Transverse colon (tissue), 4 donors: ENCODE measurements at regions not wholly inside any gene's neighbourhood (a gene's known extent, or its start where the extent isn't known, plus 50 kb on each side); places are given as distances from the start of the nearest gene placed in this dataset.

ENCODE experiments used
- DNase-seq: peaks from one replicate; pipeline ENCODE4 v3.0.0-alpha.2; 2019
- H3K27ac ChIP-seq, 4 donors: fragments of 200-600 bp; sonication (generic); 2 replicates each; pipeline ENCODE4 v1.5.1; 2016 to 2018; ENCODE audit warnings: inconsistent platforms in 4 of 4
- H3K27me3 ChIP-seq: fragments of 200-600 bp; sonication (generic); 2 replicates; pipeline ENCODE4 v1.5.1; 2017; ENCODE audit warnings: inconsistent platforms
- H3K36me3 ChIP-seq, 4 donors: fragments of 200-600 bp; sonication (generic); 2 replicates each; pipeline ENCODE4 v1.5.1; 2017 to 2019; ENCODE audit warnings: inconsistent platforms in 4 of 4
- H3K4me1 ChIP-seq, 4 donors: fragments of 200-600 bp; sonication (generic); 2 replicates each; pipeline ENCODE4 v1.5.1; 2017 to 2020; ENCODE audit warnings: inconsistent platforms in 4 of 4
- H3K4me3 ChIP-seq, 4 donors: fragments of 200-600 bp; sonication (generic); 1 replicate in 1 of 4; 2 replicates in 3 of 4; pipeline versions ENCODE4 v1.5.1 to v1.6.1; 2017 to 2019; ENCODE audit warnings: inconsistent platforms in 4 of 4
- H3K9me3 ChIP-seq, 2 donors: fragments of 200-600 bp; sonication (generic); 2 replicates each; pipeline ENCODE4 v1.5.1; 2017 to 2019; ENCODE audit warnings: inconsistent platforms in 2 of 2
- CTCF ChIP-seq, 5 experiments: fragments of 200-600 bp in 3 of 5; fragments of 450-650 bp in 2 of 5; sonication (generic) in 3 of 5; IDR thresholded peaks; 1 replicate in 2 of 5; 2 replicates in 3 of 5; pipeline ENCODE4 v1.5.1; 2016 to 2017; ENCODE audit warnings: antibody characterized with exemption in 5 of 5, inconsistent platforms in 3 of 5, mild to moderate bottlenecking in 2 of 5, moderate library complexity in 1 of 5
- EP300 ChIP-seq: sonication (generic); formaldehyde crosslinking; IDR thresholded peaks from one replicate; pipeline ENCODE4 v1.6.1; 2017; ENCODE audit warnings: antibody characterized with exemption, low read depth
- POLR2A ChIP-seq: fragments of 450-650 bp; IDR thresholded peaks from one replicate; pipeline ENCODE4 v1.6.1; 2016; ENCODE audit warnings: antibody characterized with exemption, mild to moderate bottlenecking, moderate library complexity
- POLR2AphosphoS5 ChIP-seq, 3 donors: sonication (generic); formaldehyde crosslinking; IDR thresholded peaks; one replicate each; pipeline ENCODE4 v1.6.1; 2016; ENCODE audit warnings: antibody characterized with exemption in 3 of 3
- WGBS, 2 donors: methylation state at CpG; one replicate each; pipeline ENCODE4 v1.1.5; 2018; ENCODE audit warnings: low coverage in 1 of 2; 5-methylcytosine and 5-hydroxymethylcytosine counted together
- in situ Hi-C, 4 donors: fragments of 200-750 bp; cut with MboI; loops; one replicate each; pipeline versions ENCODE4 v1.15.0 to v1.15.1; 2017; ENCODE audit warnings: low sequenced_read_pairs in 3 of 4, low pct_ligation_motif_present in 1 of 4, low pct_unique_long_range_greater_than_20kb in 1 of 4
- intact Hi-C: fragments of 100-400 bp; cut with DNase I; formaldehyde crosslinking; loops from one replicate; pipeline ENCODE4 v1.15.1; 2023; ENCODE audit warnings: low total_unique reads

GRCh38 chr12:42922505-42922850, 332.9 kb upstream of the PRICKLE1 start:
- Histone ChIP-seq H3K4me1 (no peaks in the 10 kb centered on the region), H3K9me3 (no peaks in the 10 kb centered on the region), H3K36me3 (no peaks in the 10 kb centered on the region), H3K27ac (no peak overlapping the region), H3K4me3 (no peak overlapping the region), H3K27me3 (no peaks in the 10 kb centered on the region)
- in situ Hi-C loops, result no loop called here
- intact Hi-C loops, result no loop called here
- 32 to 50% methylated on average over 3 of the region's 3 CpGs for WGBS, 2 donors
- TF ChIP-seq POLR2A (no peak), CTCF (IDR thresholded peaks at IDR 0.05) (no peak), EP300 (no peak), POLR2AphosphoS5 (IDR thresholded peaks at IDR 0.05) (no peak)
- no peak for DNase-seq

- H3K4me3 ChIP-seq, result no peak overlapping the region
- H3K36me3 ChIP-seq, result no peaks in the 10 kb centered on the region
- in situ Hi-C loops (no loop called here), intact Hi-C loops (no loop called here)
- DNase-seq, result no peak
- no peaks in the 10 kb centered on the region for H3K27me3 ChIP-seq
- 58 to 59% methylated on average over 2 to 7 of the region's 7 CpGs for WGBS, 2 donors
- H3K4me1 ChIP-seq, result no peaks in the 10 kb centered on the region
- H3K27ac ChIP-seq, result no peak overlapping the region
- TF ChIP-seq CTCF (IDR thresholded peaks at IDR 0.05) (no peak), EP300 (no peak), POLR2A (no peak), POLR2AphosphoS5 (IDR thresholded peaks at IDR 0.05) (no peak)
- H3K9me3 ChIP-seq, result no peaks in the 10 kb centered on the region
These were observed 332.4 kb upstream of the PRICKLE1 start for GRCh38 chr12:42921741-42922504.

- Histone ChIP-seq H3K27ac (no peak overlapping the region), H3K4me3 (no peak overlapping the region), H3K9me3 (no peaks in the 10 kb centered on the region), H3K4me1 (no peaks in the 10 kb centered on the region), H3K36me3 (no peaks in the 10 kb centered on the region), H3K27me3 (no peaks in the 10 kb centered on the region)
- TF ChIP-seq CTCF (IDR thresholded peaks at IDR 0.05), result no peak
- TF ChIP-seq POLR2A, result no peak
- no peak for TF ChIP-seq EP300
- no peak for TF ChIP-seq POLR2AphosphoS5 (IDR thresholded peaks at IDR 0.05)
- intact Hi-C loops (no loop called here), in situ Hi-C loops (no loop called here)
- DNase-seq, result no peak
- WGBS, 2 donors, result 88% methylated on average over 1 of the region's 1 CpG
These were observed 330.1 kb upstream of the PRICKLE1 start for GRCh38 chr12:42919691-42920090.

- H3K9me3 ChIP-seq, result no peaks in the 10 kb centered on the region
- intact Hi-C loops, result no loop called here
- H3K36me3 ChIP-seq, result no peaks in the 10 kb centered on the region
- H3K27ac ChIP-seq, result no peak overlapping the region
- WGBS, 2 donors, result 60 to 69% methylated on average over 2 to 3 of the region's 3 CpGs
- H3K27me3 ChIP-seq, result no peaks in the 10 kb centered on the region
- DNase-seq, result no peak
- TF ChIP-seq EP300 (no peak), POLR2A (no peak), CTCF (IDR thresholded peaks at IDR 0.05) (no peak), POLR2AphosphoS5 (IDR thresholded peaks at IDR 0.05) (no peak)
- no peak overlapping the region for H3K4me3 ChIP-seq
- in situ Hi-C loops, result no loop called here
- H3K4me1 ChIP-seq, result no peaks in the 10 kb centered on the region
These were observed 328.9 kb upstream of the PRICKLE1 start for GRCh38 chr12:42918443-42918842.
